ENCODE measurements at regions not wholly inside any gene's neighbourhood (a gene's known extent, or its start where the extent isn't known, plus 50 kb on each side); places are given as distances from the start of the nearest gene placed in this dataset.
"Not testable (repeated sequence)": the region's sequence is repeated elsewhere in the genome, so short reads cannot be mapped to it uniquely, and the experiment has no call there.

- Histone ChIP-seq H3K36me3 (no peaks in the 10 kb centered on the region), H3K4me3 (no peak overlapping the region), H3K27me3 (ENCODE audit: low read depth) (no peaks in the 10 kb centered on the region), H3K27ac (no peak overlapping the region), H3K4me1 (no peaks in the 10 kb centered on the region), H3K9me3 (peaks cover 18% of the 10 kb centered on the region)
- DNase-seq, result no peak
- no peak for ATAC-seq
- TF ChIP-seq CTCF (IDR thresholded peaks at IDR 0.05), result no peak
- intact Hi-C loops (cut with DNase I), result no loop called here
These were observed 226.1 kb downstream of the TLE3 start for GRCh38 chr15:69871511-69872134.

- no peak for DNase-seq
- Histone ChIP-seq H3K9me3 (peaks cover 18% of the 10 kb centered on the region), H3K36me3 (no peaks in the 10 kb centered on the region), H3K4me3 (no peak overlapping the region), H3K27me3 (ENCODE audit: low read depth) (no peaks in the 10 kb centered on the region), H3K27ac (no peak overlapping the region), H3K4me1 (no peaks in the 10 kb centered on the region)
- no peak for TF ChIP-seq CTCF (IDR thresholded peaks at IDR 0.05)
- no peak for ATAC-seq
- intact Hi-C loops (cut with DNase I), result no loop called here
These were observed 223.9 kb downstream of the TLE3 start for GRCh38 chr15:69873807-69874206.

GRCh38 chr15:69874321-69874720 is 223.4 kb downstream of the TLE3 start:
- Histone ChIP-seq H3K9me3 (peaks cover 18% of the 10 kb centered on the region), H3K4me3 (no peak overlapping the region), H3K36me3 (no peaks in the 10 kb centered on the region), H3K27me3 (ENCODE audit: low read depth) (no peaks in the 10 kb centered on the region), H3K4me1 (no peaks in the 10 kb centered on the region), H3K27ac (no peak overlapping the region)
- no peak for ATAC-seq
- no peak for TF ChIP-seq CTCF (IDR thresholded peaks at IDR 0.05)
- no peak for DNase-seq
- intact Hi-C loops (cut with DNase I), result no loop called here

GRCh38 chr15:69876064-69876940 is 221.4 kb downstream of the TLE3 start:
- intact Hi-C loops (cut with DNase I), result no loop called here
- H3K4me3 ChIP-seq, result no peak overlapping the region
- DNase-seq, result no peak
- H3K4me1 ChIP-seq, result no peaks in the 10 kb centered on the region
- peaks cover 18% of the 10 kb centered on the region for H3K9me3 ChIP-seq
- H3K36me3 ChIP-seq, result no peaks in the 10 kb centered on the region
- no peak for TF ChIP-seq CTCF (IDR thresholded peaks at IDR 0.05)
- H3K27me3 ChIP-seq (ENCODE audit: low read depth), result no peaks in the 10 kb centered on the region
- H3K27ac ChIP-seq, result no peak overlapping the region
- ATAC-seq, result no peak

- ATAC-seq; H3K4me1 ChIP-seq; H3K27me3 ChIP-seq (ENCODE audit: low read depth); H3K9me3 ChIP-seq; H3K27ac ChIP-seq; DNase-seq; intact Hi-C loops (cut with DNase I); H3K36me3 ChIP-seq; H3K4me3 ChIP-seq: not testable (repeated sequence)
These were observed 217.8 kb downstream of the TLE3 start for GRCh38 chr15:69879963-69880362.
